GM21447 (cell line): ENCODE measurements at regions not wholly inside any gene's neighbourhood (a gene's known extent, or its start where the extent isn't known, plus 50 kb on each side); places are given as distances from the start of the nearest gene placed in this dataset.

ENCODE experiments used
- ATAC-seq: cut with Tn5 transposase; IDR thresholded peaks from one replicate; pipeline ENCODE4 v1.9.1; 2021; ENCODE audit not compliant: unreplicated experiment

- ATAC-seq: no peak
These were observed 103.5 kb upstream of the AJAP1 start for GRCh38 chr1:4550941-4551340.

- ATAC-seq: no peak
These were observed 102.7 kb upstream of the AJAP1 start for GRCh38 chr1:4551706-4552105.

DNA sequence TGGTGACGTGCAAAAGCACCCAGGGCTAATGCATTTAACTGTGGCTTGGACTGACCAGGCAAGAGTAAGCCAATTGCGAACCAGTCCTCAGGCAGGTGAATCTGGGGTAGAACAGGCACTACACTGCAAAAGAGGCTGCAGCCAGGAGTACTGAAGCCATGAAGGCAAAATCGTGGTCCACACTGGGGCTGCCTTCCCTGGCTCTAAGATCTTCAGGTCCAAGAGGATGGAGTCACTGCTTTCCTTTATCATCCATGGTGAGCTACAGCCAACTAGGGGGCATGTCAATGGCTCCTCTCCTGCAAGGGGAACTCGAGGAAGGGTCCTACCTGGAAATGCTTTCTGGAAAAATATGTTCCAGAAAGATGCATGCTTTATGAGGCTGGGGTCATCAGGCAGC, 100.6 kb upstream of the AJAP1 start:
- no peak for ATAC-seq

DNA sequence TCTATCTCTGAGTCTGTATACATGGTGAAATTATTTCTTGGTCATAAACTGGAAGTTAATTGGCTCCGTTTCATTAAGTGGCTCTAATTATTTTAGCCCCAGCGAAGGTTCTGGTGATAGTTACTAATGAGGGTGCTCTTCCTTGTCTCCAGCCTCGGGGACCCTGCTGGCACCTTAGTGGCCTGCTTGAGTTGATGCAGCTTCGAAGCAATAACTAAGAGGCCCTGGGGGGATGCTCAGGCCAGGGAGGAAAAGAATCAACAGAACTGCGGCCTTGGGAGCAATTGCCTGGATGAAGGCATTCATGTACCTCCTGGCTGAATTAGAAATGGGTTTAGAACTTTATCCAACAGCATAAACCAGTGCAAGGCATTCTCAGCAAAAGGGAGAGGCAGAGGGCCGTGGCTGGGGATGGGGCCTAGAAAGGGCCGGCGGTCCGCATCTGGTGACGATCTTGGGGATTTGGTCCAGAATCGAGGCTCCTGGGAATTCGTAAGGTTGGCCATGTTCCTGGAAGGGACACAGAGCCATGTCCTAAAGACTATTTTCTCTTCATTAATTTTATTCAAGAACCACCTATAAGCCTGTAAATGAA, 100.0 kb upstream of the AJAP1 start:
- ATAC-seq: no peak

GRCh38 chr1:4557949-4558348, 96.5 kb upstream of the AJAP1 start:
- ATAC-seq: no peak

- ATAC-seq: no peak
These were observed 93.2 kb upstream of the AJAP1 start for GRCh38 chr1:4561205-4561604.

DNA sequence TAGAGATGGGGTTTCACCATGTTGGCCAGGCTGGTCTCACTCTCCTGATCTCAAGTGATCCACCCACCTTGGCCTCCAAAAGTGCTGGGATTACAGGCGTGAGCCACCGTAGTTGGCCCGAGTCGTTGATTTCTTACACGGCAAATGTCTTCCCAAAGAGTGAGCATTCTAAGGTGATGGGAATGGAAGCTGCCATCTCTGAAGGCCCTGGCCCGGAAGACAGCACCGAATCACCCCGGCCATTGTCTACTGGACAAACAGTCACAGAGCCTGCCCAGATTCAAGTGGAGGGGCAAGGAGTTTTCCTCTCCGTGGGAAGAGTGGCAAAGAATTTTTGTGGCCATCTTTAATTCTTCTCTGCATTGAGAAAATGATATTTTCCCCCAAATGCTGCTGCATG, 92.1 kb upstream of the AJAP1 start:
- ATAC-seq: no peak

DNA sequence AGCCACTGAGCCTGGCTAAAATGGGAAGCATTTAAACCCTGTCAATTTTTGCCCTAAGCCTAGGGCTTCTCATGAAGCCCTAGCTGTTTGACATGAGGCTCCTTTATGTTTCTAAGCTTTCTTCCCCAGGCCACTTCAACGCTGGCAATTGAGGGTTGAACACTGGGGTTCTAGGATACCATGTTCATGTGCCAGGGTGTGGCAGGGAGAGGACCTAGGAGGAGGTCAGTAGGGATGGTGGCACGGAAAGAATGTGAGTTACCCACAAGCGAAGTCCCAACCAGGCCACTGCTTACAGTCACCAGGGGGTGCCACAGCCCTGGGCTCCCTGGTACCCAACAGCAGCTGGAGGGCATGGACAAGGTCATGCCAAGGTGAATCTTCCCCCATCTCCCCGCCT, 90.8 kb upstream of the AJAP1 start:
- no peak for ATAC-seq

GRCh38 chr1:4564051-4564450, 90.4 kb upstream of the AJAP1 start:
- no peak for ATAC-seq

DNA sequence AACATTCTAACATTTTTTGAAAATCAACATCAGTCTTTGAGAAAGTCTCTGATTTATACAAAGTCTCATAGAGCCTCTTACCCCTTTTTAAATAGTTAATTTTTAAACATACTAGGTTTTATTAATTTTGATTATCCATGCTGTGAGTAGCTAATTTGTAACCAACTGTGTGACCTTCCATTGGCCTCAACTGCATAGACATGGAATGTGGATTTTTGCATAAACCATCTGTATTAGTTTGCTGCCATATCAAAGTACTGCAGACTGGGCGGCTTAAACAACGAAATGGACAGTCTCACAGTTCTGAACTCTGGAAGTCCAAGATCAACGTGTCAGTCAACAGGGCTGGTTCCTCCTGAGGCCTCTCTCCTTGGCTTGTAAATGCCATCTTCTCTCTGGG, 89.2 kb upstream of the AJAP1 start:
- ATAC-seq: no peak

DNA sequence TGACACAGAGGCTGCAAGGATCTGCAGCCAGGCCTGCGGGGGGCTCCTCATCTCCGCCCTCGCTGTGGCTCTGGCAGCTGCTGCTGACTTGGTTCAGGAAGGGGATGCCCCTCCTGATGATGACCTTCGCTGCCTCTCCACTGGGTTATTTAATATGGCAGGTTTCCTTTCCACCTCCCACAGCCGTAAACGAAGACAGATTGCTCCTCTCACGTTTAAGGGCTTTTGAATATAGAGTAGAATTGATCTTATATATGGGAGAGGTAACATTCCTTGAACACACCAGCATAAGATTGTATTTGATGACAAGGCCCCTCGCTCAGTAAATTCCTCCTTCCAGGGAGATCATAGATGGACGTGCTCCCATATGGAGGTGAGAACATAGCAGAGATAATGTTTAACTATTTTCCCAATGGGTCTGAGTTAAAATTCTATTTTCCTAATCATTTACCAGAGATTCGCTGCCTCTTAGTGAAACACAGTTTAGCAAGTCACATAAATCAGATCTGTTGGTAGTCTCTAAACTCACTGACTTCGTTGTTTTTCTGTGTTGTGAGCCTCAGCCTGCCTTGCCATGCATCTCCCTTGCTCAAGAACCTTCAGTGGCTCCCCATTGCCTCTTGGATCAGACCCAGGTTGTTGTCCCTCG, 88.5 kb upstream of the AJAP1 start:
- no peak for ATAC-seq

GRCh38 chr1:4571263-4571662, 83.1 kb upstream of the AJAP1 start:
- no peak for ATAC-seq

DNA sequence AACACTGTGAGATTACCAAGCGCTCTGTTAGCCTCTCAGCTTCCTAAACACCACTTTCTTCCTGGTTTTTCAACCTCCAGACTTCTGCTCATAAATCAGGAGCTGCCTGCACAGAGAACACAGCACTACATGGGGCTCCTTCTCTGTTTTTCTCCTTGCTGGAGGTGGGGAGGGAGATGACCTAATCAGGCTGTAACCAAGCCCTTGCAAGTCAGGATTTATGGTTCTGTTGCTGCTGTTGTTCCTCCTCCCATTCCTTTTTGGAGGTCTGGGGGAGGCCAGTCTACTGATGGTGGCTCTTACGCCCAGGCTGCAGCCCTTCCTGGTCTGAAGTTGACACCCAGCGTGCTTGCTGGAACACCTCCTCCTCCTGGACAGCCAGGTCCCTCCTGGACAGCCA, 80.9 kb upstream of the AJAP1 start:
- ATAC-seq: no peak

DNA sequence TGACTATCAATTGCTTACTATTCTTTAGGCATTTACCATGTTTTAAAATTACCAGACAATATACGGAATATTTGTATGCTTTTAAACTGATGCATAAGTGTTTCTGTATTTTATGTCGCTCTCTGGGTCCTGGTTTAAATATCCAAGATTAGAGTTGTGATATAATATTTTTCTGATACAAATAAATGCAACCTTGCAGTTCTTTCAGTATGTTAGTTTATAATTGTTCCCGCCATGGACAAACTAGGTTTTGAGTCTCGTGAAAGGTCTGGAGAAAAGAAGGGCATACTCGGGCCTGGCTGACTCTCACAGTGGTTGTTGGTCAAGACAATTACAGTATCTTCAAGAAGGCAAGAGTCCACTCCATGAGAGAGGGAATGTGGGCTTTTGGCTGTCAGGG, 72.6 kb upstream of the AJAP1 start:
- no peak for ATAC-seq

DNA sequence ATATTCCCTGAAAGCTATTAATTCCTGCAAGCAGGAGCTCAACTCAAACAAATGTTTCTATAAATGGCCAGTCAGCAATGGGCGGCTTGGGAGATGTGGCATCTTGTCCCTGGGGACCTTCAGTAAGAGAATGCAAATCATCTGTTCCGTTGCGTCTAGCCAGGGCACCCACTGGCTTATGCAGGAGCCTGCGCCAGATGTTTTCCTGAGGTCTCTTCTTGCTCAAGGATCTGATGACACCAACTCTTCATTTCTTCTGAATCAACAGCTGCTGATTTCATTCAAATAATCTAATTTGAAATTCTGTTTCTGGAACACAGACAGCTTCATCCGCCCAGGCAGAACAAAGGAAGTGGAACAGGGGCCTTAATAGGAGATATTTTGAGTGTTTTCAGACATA, 70.0 kb upstream of the AJAP1 start:
- ATAC-seq: no peak

- no peak for ATAC-seq
These were observed 69.2 kb upstream of the AJAP1 start for GRCh38 chr1:4585216-4585615.

DNA sequence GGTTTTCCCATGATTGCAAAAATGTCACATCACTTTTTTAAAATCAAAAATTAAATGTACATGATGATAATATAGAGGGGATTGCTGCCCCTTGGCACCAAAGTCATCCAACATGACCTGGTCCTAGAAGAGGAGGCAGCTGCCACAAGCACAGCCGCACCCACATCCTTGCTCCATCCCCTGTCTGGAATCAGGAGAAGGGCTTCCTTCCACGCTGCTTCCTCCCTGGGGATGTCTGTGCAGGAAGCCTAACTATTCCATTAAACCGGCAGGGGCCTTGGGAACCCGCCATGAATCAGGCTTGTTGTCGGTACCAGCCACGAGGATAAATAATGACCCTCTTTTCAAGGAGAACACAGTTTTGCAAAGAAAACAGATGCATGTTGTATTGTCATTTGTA, 68.7 kb upstream of the AJAP1 start:
- no peak for ATAC-seq

DNA sequence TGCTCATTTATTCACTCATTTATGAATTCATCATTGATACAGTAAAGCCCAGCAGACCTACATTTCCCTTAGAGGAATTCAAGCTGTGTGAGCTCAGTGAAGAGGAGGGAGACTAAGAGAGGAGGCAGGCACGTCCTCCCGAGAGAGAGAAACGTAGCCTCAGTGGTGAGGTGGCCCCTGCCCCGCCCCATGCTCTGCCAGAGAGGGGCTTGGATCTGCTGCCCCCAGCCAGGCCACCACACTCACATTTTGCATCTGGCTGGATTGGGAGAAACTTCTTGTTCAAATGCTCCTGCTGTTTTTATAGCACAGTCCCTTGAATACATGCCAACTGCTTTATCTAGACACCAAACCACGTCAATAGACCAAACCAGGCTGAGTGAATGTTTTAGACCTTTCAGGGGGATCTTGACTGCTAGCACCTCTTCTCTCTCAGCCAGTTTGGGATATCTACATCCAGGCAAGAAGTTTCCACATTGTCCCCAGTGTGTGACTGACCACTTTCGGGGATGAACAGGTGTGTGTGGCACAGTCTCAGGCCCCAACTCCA, 67.7 kb upstream of the AJAP1 start:
- no peak for ATAC-seq

GRCh38 chr1:4587721-4588120, 66.7 kb upstream of the AJAP1 start:
- ATAC-seq: no peak

GRCh38 chr1:4590756-4591155, 63.7 kb upstream of the AJAP1 start:
- ATAC-seq: no peak

DNA sequence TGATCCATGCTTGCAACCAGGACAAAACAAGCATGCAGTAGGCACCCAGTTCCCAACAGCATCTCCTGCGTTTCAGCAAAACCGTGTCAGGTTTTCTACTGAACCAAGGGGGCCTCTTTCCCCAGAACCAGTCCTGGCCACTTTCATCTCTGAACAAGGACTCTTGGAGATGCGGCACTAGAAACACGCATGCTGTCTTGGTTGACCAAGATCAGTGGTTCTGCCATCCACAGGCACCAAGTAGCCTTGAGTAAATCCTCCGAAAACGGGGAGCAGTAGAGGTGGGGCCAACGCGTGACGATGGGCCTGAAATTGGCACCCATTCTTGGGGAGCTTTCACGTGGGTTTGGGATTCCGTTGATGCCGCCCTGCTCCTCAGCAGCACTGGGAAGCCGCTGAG, 62.5 kb upstream of the AJAP1 start:
- no peak for ATAC-seq

DNA sequence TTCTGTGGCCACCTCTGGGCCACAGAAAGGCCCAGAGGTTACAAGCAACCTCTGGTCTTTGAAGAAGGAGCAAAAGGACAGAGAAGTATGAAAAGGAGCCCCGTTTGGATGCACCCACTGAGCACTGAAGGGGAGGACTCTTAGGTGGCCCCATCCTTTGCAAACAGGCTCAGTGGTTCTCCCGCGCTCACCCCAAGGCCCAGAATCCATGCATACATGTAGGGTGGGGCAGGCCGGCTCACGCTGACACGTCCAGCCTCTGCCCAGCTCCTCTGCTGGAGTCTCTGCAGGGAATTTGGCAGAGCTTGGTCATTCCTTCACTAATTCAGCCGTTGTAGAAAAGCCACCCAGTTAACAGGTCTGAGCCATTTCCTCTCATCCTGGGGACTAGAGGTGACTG, 61.3 kb upstream of the AJAP1 start:
- ATAC-seq: no peak
